CD14-positive monocyte (primary cell): ENCODE measurements at regions not wholly inside any gene's neighbourhood (a gene's known extent, or its start where the extent isn't known, plus 50 kb on each side); places are given as distances from the start of the nearest gene placed in this dataset.

Source experiments
- DNase-seq, 3 donors: peaks; one replicate each; pipeline ENCODE4 v3.0.0-alpha.2; 2011 to 2022
- H2AFZ ChIP-seq: 2 replicates; pipeline ENCODE4 v1.6.0; 2012; ENCODE audit warnings: mild to moderate bottlenecking, low read depth, low read length, inconsistent platforms; ENCODE audit not compliant: insufficient read depth, poor library complexity, severe bottlenecking
- H3K27ac ChIP-seq, 2 donors: 1 replicate in 1 of 2; 2 replicates in 1 of 2; pipeline ENCODE4 v1.5.1; 2012 to 2013; ENCODE audit warnings: low read length in 2 of 2, control low read depth in 1 of 2, inconsistent platforms in 1 of 2, low read depth in 1 of 2, mild to moderate bottlenecking in 1 of 2
- H3K27me3 ChIP-seq, 2 donors: one replicate each; pipeline versions ENCODE4 v1.6.0 to v1.6.1; 2011 to 2013; ENCODE audit warnings: low read length in 2 of 2; ENCODE audit not compliant: control insufficient read depth in 2 of 2, insufficient read depth in 2 of 2
- H3K36me3 ChIP-seq, 2 donors: replicated peaks in 1 of 2; 1 replicate in 1 of 2; 2 replicates in 1 of 2; pipeline versions ENCODE4 v1.5.1 to v1.6.1; 2012 to 2013; ENCODE audit warnings: low read length in 2 of 2, control low read depth in 1 of 2, inconsistent platforms in 1 of 2, mild to moderate bottlenecking in 1 of 2; ENCODE audit not compliant: insufficient read depth in 2 of 2, control insufficient read depth in 1 of 2
- H3K4me1 ChIP-seq, 2 donors: 1 replicate in 1 of 2; 2 replicates in 1 of 2; pipeline versions ENCODE4 v1.5.1 to v1.6.1; 2012 to 2013; ENCODE audit warnings: low read length in 2 of 2, control low read depth in 1 of 2, inconsistent platforms in 1 of 2, mild to moderate bottlenecking in 1 of 2, moderate library complexity in 1 of 2; ENCODE audit not compliant: insufficient read depth in 2 of 2, control insufficient read depth in 1 of 2
- H3K4me2 ChIP-seq: replicated peaks from 2 replicates; pipeline ENCODE3; 2012; ENCODE audit warnings: low read length, moderate library complexity, mild to moderate bottlenecking; ENCODE audit not compliant: poor library complexity, severe bottlenecking; ENCODE audit errors: extremely low read depth
- H3K4me3 ChIP-seq, 3 experiments: fragments of 200-600 bp in 1 of 3; sonication (generic) in 1 of 3; replicated peaks in 1 of 3; 1 replicate in 2 of 3; 2 replicates in 1 of 3; pipeline ENCODE4 v1.5.1; 2011 to 2013; ENCODE audit warnings: low read length in 3 of 3, mild to moderate bottlenecking in 3 of 3, control low read depth in 2 of 3, low read depth in 2 of 3, inconsistent platforms in 1 of 3, moderate library complexity in 1 of 3
- H3K79me2 ChIP-seq: 2 replicates; pipeline ENCODE4 v1.6.0; 2012; ENCODE audit warnings: mild to moderate bottlenecking, control low read depth, inconsistent platforms, low read length, moderate library complexity; ENCODE audit not compliant: insufficient read depth
- H3K9ac ChIP-seq: 2 replicates; pipeline ENCODE4 v1.6.0; 2017; ENCODE audit warnings: low read length, mild to moderate bottlenecking; ENCODE audit not compliant: insufficient read depth, poor library complexity, severe bottlenecking
- H3K9me3 ChIP-seq, 2 donors: replicated peaks in 1 of 2; 1 replicate in 1 of 2; 2 replicates in 1 of 2; pipeline versions ENCODE4 v1.5.1 to v1.6.1; 2012 to 2013; ENCODE audit warnings: low read length in 2 of 2, control low read depth in 1 of 2; ENCODE audit not compliant: control insufficient read depth in 1 of 2, insufficient read depth in 1 of 2
- H4K20me1 ChIP-seq: 2 replicates; pipeline ENCODE4 v1.6.0; 2012; ENCODE audit warnings: mild to moderate bottlenecking, low read length, control low read depth, moderate library complexity; ENCODE audit not compliant: insufficient read depth
- H3K27ac Mint-ChIP-seq, 7 donors: one replicate each; pipeline ENCODE4 v1.8.0; 2020; ENCODE audit warnings: mild to moderate bottlenecking in 7 of 7, mixed read lengths in 7 of 7, moderate library complexity in 6 of 7, inconsistent platforms in 2 of 7
- H3K27me3 Mint-ChIP-seq, 3 donors: one replicate each; pipeline ENCODE4 v1.8.0; 2021 to 2022; ENCODE audit warnings: low read depth in 3 of 3, mild to moderate bottlenecking in 3 of 3, mixed read lengths in 3 of 3, moderate library complexity in 3 of 3, inconsistent platforms in 1 of 3
- H3K36me3 Mint-ChIP-seq, 2 donors: one replicate each; pipeline ENCODE4 v1.8.0; 2020; ENCODE audit warnings: mixed read lengths in 2 of 2, inconsistent platforms in 1 of 2, mild to moderate bottlenecking in 1 of 2
- H3K4me1 Mint-ChIP-seq: one replicate; pipeline ENCODE4 v1.8.0; 2020; ENCODE audit warnings: mild to moderate bottlenecking, mixed read lengths
- H3K4me3 Mint-ChIP-seq, 2 donors: one replicate each; pipeline ENCODE4 v1.8.0; 2020; ENCODE audit warnings: mild to moderate bottlenecking in 2 of 2, mixed read lengths in 2 of 2, moderate library complexity in 1 of 2
- H3K9me3 Mint-ChIP-seq, 7 donors: one replicate each; pipeline ENCODE4 v1.8.0; 2020 to 2022; ENCODE audit warnings: mixed read lengths in 7 of 7, mild to moderate bottlenecking in 6 of 7, moderate library complexity in 6 of 7, inconsistent platforms in 2 of 7
- WGBS: methylation state at CpG from one replicate; pipeline ENCODE4 v1.1.5; 2013; ENCODE audit warnings: missing lambda C conversion rate; ENCODE audit not compliant: insufficient coverage; 5-methylcytosine and 5-hydroxymethylcytosine counted together
- intact Hi-C, 2 donors: fragments of 100-400 bp; cut with micrococcal nuclease; formaldehyde crosslinking; loops; one replicate each; pipeline versions ENCODE4 v1.15.0 to v1.15.1; 2023
- TF ChIP-seq, protein P1 (sequence below): fragments of 200-600 bp; IDR thresholded peaks from one replicate; pipeline ENCODE4 v1.8.0; 2022; ENCODE audit warnings: antibody characterized with exemption, mild to moderate bottlenecking

DNA sequence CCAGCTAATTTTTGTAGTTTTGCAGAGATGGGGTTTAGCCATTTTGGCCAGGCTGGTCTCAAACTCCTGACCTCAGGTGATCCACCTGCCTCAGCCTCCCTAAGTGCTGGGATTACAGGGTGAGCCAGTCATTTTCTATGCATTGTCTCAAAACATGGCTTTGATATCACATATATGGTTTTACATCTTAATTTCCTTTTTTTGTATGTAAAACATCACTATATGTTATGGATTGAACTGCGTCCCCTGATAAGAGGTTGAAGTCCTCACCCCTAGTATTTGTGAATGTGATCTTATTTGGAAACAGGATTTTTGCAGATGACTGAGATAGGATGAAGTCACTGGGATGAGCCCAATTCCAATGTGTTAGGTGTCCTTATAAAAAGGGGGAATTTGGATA, 89.8 kb upstream of the MYCN start:
- Histone ChIP-seq H3K79me2 (no peaks in the 10 kb centered on the region), H3K9me3 (peaks cover 0 to 5% of the 10 kb centered on the region in 2 donors), H3K27me3 (no peaks in the 10 kb centered on the region), H3K36me3 (no peaks in the 10 kb centered on the region), H3K9ac (no peak overlapping the region), H3K4me3 (no peak overlapping the region), H3K4me2 (no peak overlapping the region), H2AFZ (no peak overlapping the region), H3K4me1 (no peaks in the 10 kb centered on the region), H4K20me1 (no peaks in the 10 kb centered on the region), H3K27ac (no peak overlapping the region)
- no peaks in the 10 kb centered on the region for H3K36me3 Mint-ChIP-seq
- no peak overlapping the region for H3K27ac Mint-ChIP-seq
- H3K4me1 Mint-ChIP-seq = no peaks in the 10 kb centered on the region
- TF ChIP-seq, protein P1, sequence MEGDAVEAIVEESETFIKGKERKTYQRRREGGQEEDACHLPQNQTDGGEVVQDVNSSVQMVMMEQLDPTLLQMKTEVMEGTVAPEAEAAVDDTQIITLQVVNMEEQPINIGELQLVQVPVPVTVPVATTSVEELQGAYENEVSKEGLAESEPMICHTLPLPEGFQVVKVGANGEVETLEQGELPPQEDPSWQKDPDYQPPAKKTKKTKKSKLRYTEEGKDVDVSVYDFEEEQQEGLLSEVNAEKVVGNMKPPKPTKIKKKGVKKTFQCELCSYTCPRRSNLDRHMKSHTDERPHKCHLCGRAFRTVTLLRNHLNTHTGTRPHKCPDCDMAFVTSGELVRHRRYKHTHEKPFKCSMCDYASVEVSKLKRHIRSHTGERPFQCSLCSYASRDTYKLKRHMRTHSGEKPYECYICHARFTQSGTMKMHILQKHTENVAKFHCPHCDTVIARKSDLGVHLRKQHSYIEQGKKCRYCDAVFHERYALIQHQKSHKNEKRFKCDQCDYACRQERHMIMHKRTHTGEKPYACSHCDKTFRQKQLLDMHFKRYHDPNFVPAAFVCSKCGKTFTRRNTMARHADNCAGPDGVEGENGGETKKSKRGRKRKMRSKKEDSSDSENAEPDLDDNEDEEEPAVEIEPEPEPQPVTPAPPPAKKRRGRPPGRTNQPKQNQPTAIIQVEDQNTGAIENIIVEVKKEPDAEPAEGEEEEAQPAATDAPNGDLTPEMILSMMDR = no peak
- intact Hi-C loops = no loop called here
- WGBS = no CpG with 5 or more reads among the region's 1 CpG
- H3K27me3 Mint-ChIP-seq = peaks cover 1 to 4% (median 2%) of the 10 kb centered on the region in 3 donors
- no peak overlapping the region for H3K4me3 Mint-ChIP-seq
- H3K9me3 Mint-ChIP-seq = peaks cover 3 to 11% (median 7%) of the 10 kb centered on the region in 7 donors
- no peak for DNase-seq

DNA sequence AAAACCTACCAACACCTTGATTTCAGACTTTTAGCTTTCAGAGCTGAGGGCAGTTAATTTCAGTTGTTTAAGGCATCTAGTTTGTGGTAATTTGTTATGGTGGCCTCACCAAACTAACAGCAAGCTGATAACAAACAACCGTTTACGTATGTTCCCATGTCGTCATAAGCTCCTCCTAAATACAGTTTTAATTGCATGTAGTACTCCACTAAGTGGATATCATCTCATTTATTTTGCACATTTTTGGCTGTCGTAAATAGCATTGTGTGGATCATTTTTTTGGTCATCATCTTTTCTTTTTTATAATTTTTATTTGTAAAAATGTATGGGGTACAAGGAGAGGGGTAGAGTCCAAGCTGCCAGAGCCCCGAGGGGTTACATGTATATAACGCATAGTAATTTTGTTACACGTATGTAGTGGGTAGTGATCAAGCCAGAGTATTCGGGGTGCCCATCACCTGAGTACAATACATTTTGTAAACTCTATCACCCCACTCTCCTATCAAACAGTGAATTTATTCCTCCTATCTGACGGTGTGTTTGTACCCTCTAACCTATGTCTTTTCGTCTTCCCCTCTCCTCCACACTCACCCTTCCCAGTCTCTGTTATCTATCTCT, 89.2 kb upstream of the MYCN start:
- H3K4me3 Mint-ChIP-seq = no peak overlapping the region
- Histone ChIP-seq H3K27me3 (no peaks in the 10 kb centered on the region), H3K79me2 (no peaks in the 10 kb centered on the region), H3K9ac (no peak overlapping the region), H2AFZ (no peak overlapping the region), H4K20me1 (no peaks in the 10 kb centered on the region), H3K4me1 (no peaks in the 10 kb centered on the region), H3K27ac (no peak overlapping the region), H3K4me3 (no peak overlapping the region), H3K36me3 (no peaks in the 10 kb centered on the region), H3K9me3 (peaks cover 0 to 5% of the 10 kb centered on the region in 2 donors), H3K4me2 (no peak overlapping the region)
- WGBS = 87% methylated on average over 2 of the region's 10 CpGs
- H3K9me3 Mint-ChIP-seq = peaks cover 3 to 11% (median 7%) of the 10 kb centered on the region in 7 donors
- no peak overlapping the region for H3K27ac Mint-ChIP-seq
- H3K36me3 Mint-ChIP-seq = no peaks in the 10 kb centered on the region
- peaks cover 1 to 4% (median 2%) of the 10 kb centered on the region in 3 donors for H3K27me3 Mint-ChIP-seq
- intact Hi-C loops = no loop called here
- DNase-seq = no peak
- no peaks in the 10 kb centered on the region for H3K4me1 Mint-ChIP-seq
- TF ChIP-seq, protein P1 = no peak
